ENCODE measurements at regions not wholly inside any gene's neighbourhood (a gene's known extent, or its start where the extent isn't known, plus 50 kb on each side); places are given as distances from the start of the nearest gene placed in this dataset.

DNA sequence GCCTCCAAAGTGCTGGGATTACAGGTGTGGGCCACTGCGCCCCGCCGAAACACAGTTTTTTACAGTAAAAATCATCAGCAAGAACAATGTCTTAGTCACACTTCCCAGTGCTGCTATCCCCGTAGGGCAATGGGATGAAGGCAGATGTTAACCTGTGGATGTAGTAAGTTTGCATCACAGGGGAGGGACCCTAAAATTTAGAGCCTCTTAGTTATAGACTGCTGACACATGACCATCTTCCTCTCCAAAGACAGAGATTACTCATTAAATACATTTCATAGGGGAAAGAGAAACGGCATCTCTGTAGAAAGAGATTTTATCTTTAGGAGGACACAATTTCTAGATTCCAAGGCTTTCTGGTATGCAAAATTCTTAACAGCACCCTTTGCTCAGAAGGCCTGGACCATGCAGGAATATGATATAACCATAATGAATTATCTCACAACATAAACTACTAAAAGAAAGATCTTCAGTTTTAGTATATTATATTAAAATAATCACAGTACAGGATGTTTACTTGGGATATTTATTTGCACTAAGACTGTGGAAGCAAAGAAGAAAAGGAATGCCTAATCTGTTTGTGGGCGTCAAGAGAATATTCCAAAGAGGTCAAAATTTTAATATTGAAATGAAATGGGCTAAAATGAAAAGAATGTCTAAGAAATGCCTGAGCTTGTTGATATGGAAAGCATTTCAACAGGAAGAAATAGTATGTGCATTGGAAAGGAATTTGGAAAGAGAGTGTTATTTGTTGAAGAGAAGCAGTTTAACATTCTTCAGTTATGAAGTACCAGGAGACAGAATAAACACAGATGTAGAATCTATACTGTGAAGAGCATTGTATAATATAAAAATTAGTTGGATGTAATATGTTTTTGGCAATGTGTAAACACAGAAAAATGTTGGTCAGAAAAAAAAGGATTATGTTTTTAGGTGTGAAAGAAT is 1228.3 kb upstream of the CHAC2 start:
- H3K9me3 ChIP-seq, result no peaks in the 10 kb centered on the region
- H3K36me3 ChIP-seq, result no peaks in the 10 kb centered on the region

GRCh38 chr2:52537588-52537987 is 1230.0 kb upstream of the CHAC2 start:
- no peak overlapping the region for H3K27ac ChIP-seq
- TF ChIP-seq, protein P1, sequence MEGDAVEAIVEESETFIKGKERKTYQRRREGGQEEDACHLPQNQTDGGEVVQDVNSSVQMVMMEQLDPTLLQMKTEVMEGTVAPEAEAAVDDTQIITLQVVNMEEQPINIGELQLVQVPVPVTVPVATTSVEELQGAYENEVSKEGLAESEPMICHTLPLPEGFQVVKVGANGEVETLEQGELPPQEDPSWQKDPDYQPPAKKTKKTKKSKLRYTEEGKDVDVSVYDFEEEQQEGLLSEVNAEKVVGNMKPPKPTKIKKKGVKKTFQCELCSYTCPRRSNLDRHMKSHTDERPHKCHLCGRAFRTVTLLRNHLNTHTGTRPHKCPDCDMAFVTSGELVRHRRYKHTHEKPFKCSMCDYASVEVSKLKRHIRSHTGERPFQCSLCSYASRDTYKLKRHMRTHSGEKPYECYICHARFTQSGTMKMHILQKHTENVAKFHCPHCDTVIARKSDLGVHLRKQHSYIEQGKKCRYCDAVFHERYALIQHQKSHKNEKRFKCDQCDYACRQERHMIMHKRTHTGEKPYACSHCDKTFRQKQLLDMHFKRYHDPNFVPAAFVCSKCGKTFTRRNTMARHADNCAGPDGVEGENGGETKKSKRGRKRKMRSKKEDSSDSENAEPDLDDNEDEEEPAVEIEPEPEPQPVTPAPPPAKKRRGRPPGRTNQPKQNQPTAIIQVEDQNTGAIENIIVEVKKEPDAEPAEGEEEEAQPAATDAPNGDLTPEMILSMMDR (IDR thresholded peaks at IDR 0.05), result no peak
- no peak for TF ChIP-seq POLR2A (IDR thresholded peaks at IDR 0.05)
- H3K9me3 ChIP-seq, result no peaks in the 10 kb centered on the region
- no peak for DNase-seq
- no peaks in the 10 kb centered on the region for H3K4me1 ChIP-seq
- H3K4me3 ChIP-seq, result no peak overlapping the region
- intact Hi-C loops (cut with DNase I; ENCODE audit: low total_unique reads), result no loop called here
- no peaks in the 10 kb centered on the region for H3K36me3 ChIP-seq
- no peaks in the 10 kb centered on the region for H3K27me3 ChIP-seq

More for the DNA sequence above, 1228.3 kb upstream of the CHAC2 start:
- Histone ChIP-seq H3K4me1 (no peaks in the 10 kb centered on the region), H3K27me3 (no peaks in the 10 kb centered on the region), H3K4me3 (no peak overlapping the region), H3K27ac (no peak overlapping the region)
- DNase-seq, result no peak
- intact Hi-C loops (cut with DNase I; ENCODE audit: low total_unique reads), result no loop called here
- TF ChIP-seq, protein P1 (IDR thresholded peaks at IDR 0.05), result no peak
- no peak for TF ChIP-seq POLR2A (IDR thresholded peaks at IDR 0.05)

DNA sequence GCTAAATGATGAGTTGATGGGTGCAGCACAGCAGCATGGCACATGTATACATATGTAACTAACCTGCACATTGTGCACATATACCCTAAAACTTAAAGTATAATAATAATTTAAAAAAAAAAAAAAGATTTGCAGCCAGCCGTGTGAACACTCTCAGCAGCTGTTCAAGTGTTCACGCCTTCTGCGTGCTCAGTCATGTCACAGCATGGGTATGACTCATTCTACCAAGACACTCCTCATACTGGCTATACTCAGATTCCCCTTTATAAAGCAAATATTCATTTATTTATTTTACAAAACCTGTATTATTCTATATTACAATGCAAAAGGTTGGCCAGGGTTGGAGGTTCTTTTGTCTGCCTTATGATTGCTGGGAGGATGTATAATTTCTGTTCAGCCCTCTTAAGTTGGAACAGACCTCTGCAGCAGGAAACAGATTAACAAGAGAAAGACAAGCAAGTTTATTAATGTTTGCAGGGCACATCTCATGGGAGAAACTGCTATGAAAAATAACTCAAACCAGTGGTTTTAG is 1230.6 kb upstream of the CHAC2 start:
- no peak overlapping the region for H3K27ac ChIP-seq
- no peaks in the 10 kb centered on the region for H3K4me1 ChIP-seq
- no peak for DNase-seq
- no peaks in the 10 kb centered on the region for H3K27me3 ChIP-seq
- intact Hi-C loops (cut with DNase I; ENCODE audit: low total_unique reads), result no loop called here
- no peaks in the 10 kb centered on the region for H3K36me3 ChIP-seq
- TF ChIP-seq, protein P1 (IDR thresholded peaks at IDR 0.05), result no peak
- TF ChIP-seq POLR2A (IDR thresholded peaks at IDR 0.05), result no peak
- no peaks in the 10 kb centered on the region for H3K9me3 ChIP-seq
- no peak overlapping the region for H3K4me3 ChIP-seq

- H3K27me3 ChIP-seq, result no peaks in the 10 kb centered on the region
- TF ChIP-seq, protein P1 (IDR thresholded peaks at IDR 0.05), result no peak
- no peak for TF ChIP-seq POLR2A (IDR thresholded peaks at IDR 0.05)
- intact Hi-C loops (cut with DNase I; ENCODE audit: low total_unique reads), result no loop called here
- no peak overlapping the region for H3K4me3 ChIP-seq
- no peak overlapping the region for H3K27ac ChIP-seq
- no peak for DNase-seq
- no peaks in the 10 kb centered on the region for H3K36me3 ChIP-seq
- H3K9me3 ChIP-seq, result no peaks in the 10 kb centered on the region
- no peaks in the 10 kb centered on the region for H3K4me1 ChIP-seq
Observed at GRCh38 chr2:52532956-52533355, 1234.6 kb upstream of the CHAC2 start.

- intact Hi-C loops (cut with DNase I; ENCODE audit: low total_unique reads), result no loop called here
- no peak overlapping the region for H3K27ac ChIP-seq
- DNase-seq, result no peak
- H3K27me3 ChIP-seq, result no peaks in the 10 kb centered on the region
- no peaks in the 10 kb centered on the region for H3K9me3 ChIP-seq
- no peaks in the 10 kb centered on the region for H3K4me1 ChIP-seq
- H3K36me3 ChIP-seq, result no peaks in the 10 kb centered on the region
- no peak overlapping the region for H3K4me3 ChIP-seq
- TF ChIP-seq, protein P1 (IDR thresholded peaks at IDR 0.05), result no peak
- TF ChIP-seq POLR2A (IDR thresholded peaks at IDR 0.05), result no peak
Observed at GRCh38 chr2:52526735-52527134, 1240.9 kb upstream of the CHAC2 start.
